ENCODE measurements at regions not wholly inside any gene's neighbourhood (a gene's known extent, or its start where the extent isn't known, plus 50 kb on each side); places are given as distances from the start of the nearest gene placed in this dataset.

GRCh38 chr6:137395316-137395715, 98.9 kb downstream of the OLIG3 start:
- Histone ChIP-seq H4K8ac (ENCODE audit: extremely low read depth, insufficient read depth, low read length) (no peak overlapping the region), H2AK5ac (ENCODE audit: low read depth, low read length) (no peak overlapping the region), H3K23me2 (ENCODE audit: low read depth, low read length) (no peaks in the 10 kb centered on the region), H3K4me3 (ENCODE audit: extremely low read depth in 1 of 4, insufficient read depth in 2 of 4, low read depth in 3 of 4, low read length in 4 of 4) (no peak overlapping the region), H2AFZ (ENCODE audit: low read length) (no peak overlapping the region), H3K79me2 (ENCODE audit: control insufficient read depth in 1 of 2, insufficient read depth in 2 of 2, low read length in 2 of 2) (no peaks in the 10 kb centered on the region), H3K18ac (ENCODE audit: extremely low read depth, low read length) (no peak overlapping the region), H3K56ac (replicated peaks; ENCODE audit: insufficient read length, low read depth, low read length) (no peak overlapping the region), H3K27me3 (replicated peaks in 1 of 4; ENCODE audit: control insufficient read depth in 3 of 4, extremely low read depth in 1 of 4, insufficient read depth in 3 of 4, low read length in 3 of 4) (no peaks in the 10 kb centered on the region), H3K4ac (replicated peaks; ENCODE audit: insufficient read length, low read depth, low read length) (no peak overlapping the region), H4K91ac (replicated peaks; ENCODE audit: insufficient read length, low read length) (no peak overlapping the region), H3K4me1 (replicated peaks in 1 of 4; ENCODE audit: control insufficient read depth in 3 of 4, insufficient read depth in 4 of 4, low read length in 3 of 4) (peaks cover 0 to 3% (median 0%) of the 10 kb centered on the region in 4 experiments; a peak in 1 of 7 replicates), H3K79me1 (ENCODE audit: low read depth, low read length) (no peaks in the 10 kb centered on the region), H3K14ac (ENCODE audit: insufficient read length) (no peak overlapping the region), H2BK15ac (ENCODE audit: low read length) (no peak overlapping the region), H3K4me2 (ENCODE audit: insufficient read depth in 1 of 2, low read depth in 2 of 2, low read length in 2 of 2) (no peak overlapping the region), H2BK5ac (ENCODE audit: low read depth, low read length) (no peak overlapping the region), H3K36me3 (ENCODE audit: control insufficient read depth in 2 of 4, insufficient read depth in 4 of 4, low read length in 3 of 4) (no peaks in the 10 kb centered on the region), H4K5ac (ENCODE audit: insufficient read length, low read depth, low read length) (no peak overlapping the region), H3K9ac (replicated peaks in 1 of 4; ENCODE audit: extremely low read depth in 1 of 4, low read depth in 3 of 4, low read length in 3 of 4) (no peak overlapping the region), H3K23ac (ENCODE audit: insufficient read length) (no peak overlapping the region), H4K20me1 (replicated peaks in 1 of 2; ENCODE audit: control insufficient read depth in 1 of 2, insufficient read depth in 2 of 2, low read length in 2 of 2) (no peaks in the 10 kb centered on the region), H2BK12ac (ENCODE audit: low read depth, low read length) (no peak overlapping the region), H3K27ac (ENCODE audit: low read depth, low read length) (no peak overlapping the region), H2BK120ac (replicated peaks; ENCODE audit: low read depth, low read length) (no peak overlapping the region), H2BK20ac (ENCODE audit: low read length) (no peak overlapping the region), H3K9me3 (ENCODE audit: insufficient read depth in 2 of 2, low read depth in 1 of 2, low read length in 1 of 2) (peaks cover 0 to 3% of the 10 kb centered on the region in 2 experiments; a peak in 1 of 4 replicates)
- no peak for DNase-seq (ENCODE audit: low read depth in 1 of 2, low spot score in 2 of 2)
- ChIA-PET CTCF (ENCODE audit: partially characterized antibody) (interaction anchor here (1.4 to 1.5 kb wide), 2 partner anchors 11 to 81 kb away, joined by 3 to 6 read pairs; no protein-coding TSS in a partner anchor), POLR2A (ENCODE audit: partially characterized antibody) (no interaction called here)
- TF ChIP-seq CBX8 (IDR thresholded peaks at IDR 0.05; ENCODE audit: borderline replicate concordance, low read depth, low read length) (no peak), POLR2AphosphoS5 (IDR thresholded peaks at IDR 0.05; ENCODE audit: low read depth, low read length) (no peak), CBX5 (IDR thresholded peaks at IDR 0.05; ENCODE audit: low read depth, low read length) (no peak), GTF2F1 (IDR thresholded peaks at IDR 0.05; ENCODE audit: borderline replicate concordance, low read depth, low read length) (no peak), CHD2 (IDR thresholded peaks at IDR 0.05; ENCODE audit: low read length) (no peak), POU5F1 (IDR thresholded peaks at IDR 0.05; ENCODE audit: low read depth, low read length) (no peak), SRF (IDR thresholded peaks at IDR 0.05; ENCODE audit: low read depth, low read length) (no peak), ASH2L (IDR thresholded peaks at IDR 0.05; ENCODE audit: low read length) (no peak), SP4 (IDR thresholded peaks at IDR 0.05; ENCODE audit: low read length) (no peak), SP1 (IDR thresholded peaks at IDR 0.05; ENCODE audit: low read depth, low read length) (no peak)
- TF ChIP-seq, protein P1, sequence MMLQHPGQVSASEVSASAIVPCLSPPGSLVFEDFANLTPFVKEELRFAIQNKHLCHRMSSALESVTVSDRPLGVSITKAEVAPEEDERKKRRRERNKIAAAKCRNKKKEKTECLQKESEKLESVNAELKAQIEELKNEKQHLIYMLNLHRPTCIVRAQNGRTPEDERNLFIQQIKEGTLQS (IDR thresholded peaks at IDR 0.05; ENCODE audit: insufficient read depth, low read depth, low read length): no peak
- FAIRE-seq: no peak
- 89% methylated on average over 3 of the region's 3 CpGs; no CpG with 5 or more reads in 1 of the 2 experiments for WGBS, 2 experiments (ENCODE audit: extremely low coverage in 1 of 2, insufficient coverage in 1 of 2, insufficient read length in 1 of 2, insufficient replicate concordance in 2 of 2, low coverage in 1 of 2, low lambda C conversion rate in 2 of 2, missing lambda C conversion rate in 1 of 2)

Data from H1 (cell line).